HCT116 (cell line): ENCODE measurements at regions not wholly inside any gene's neighbourhood (a gene's known extent, or its start where the extent isn't known, plus 50 kb on each side); places are given as distances from the start of the nearest gene placed in this dataset.

ENCODE experiments used
- ATAC-seq: fragments of 200-7000 bp; cut with Tn5 transposase; 2 replicates; pipeline ENCODE4 v1.9.1; 2020; ENCODE audit warnings: mild to moderate bottlenecking, moderate library complexity
- BruUV-seq: library from RNA; stranded (reverse); fragments of 400-500 nt; replicated peaks from 2 replicates; lab custom pipeline; 2021; lab: Mats Ljungman, UMichigan
- CTCF ChIA-PET: fragments of 300-600 bp; sonication (Branson Sonifier 250); formaldehyde crosslinking; loops from one replicate; lab custom pipeline; 2021; ENCODE audit warnings: antibody characterized with exemption; lab: Charles Lee
- POLR2A ChIA-PET: fragments of 300-600, 350-600 bp; sonication (Branson Sonifier 250); formaldehyde crosslinking; loops from one replicate; lab custom pipeline; 2021; ENCODE audit warnings: antibody characterized with exemption; lab: Charles Lee
- RAD21 ChIA-PET, 2 experiments: fragments of 300-600 bp; sonication (Branson Sonifier 250); formaldehyde crosslinking; loops; one replicate each; lab custom pipeline; 2023; ENCODE audit warnings: low total read pairs in 2 of 2; ENCODE audit not compliant: uncharacterized antibody in 2 of 2, unreplicated experiment in 2 of 2, low non-redundant PET in 1 of 2; lab: Charles Lee
- DNase-seq: peaks from one replicate; pipeline ENCODE4 v3.0.0-alpha.2; 2010; ENCODE audit warnings: low read depth, low spot score
- H2AFZ ChIP-seq: fragments of 200-600 bp; shearing (Covaris generic), sonication (generic); 2 replicates; pipeline ENCODE4 v1.6.1; 2017; ENCODE audit warnings: low read depth, mixed run types, mixed read lengths, antibody characterized with exemption, low read length; ENCODE audit not compliant: poor library complexity, severe bottlenecking
- H3K27ac ChIP-seq: 2 replicates; pipeline ENCODE4 v1.5.1; 2012; ENCODE audit warnings: low read depth, low read length
- H3K27me3 ChIP-seq: fragments of 200-600 bp; sonication (generic); 2 replicates; pipeline ENCODE4 v1.6.1; 2016; ENCODE audit warnings: mixed run types, low read length, mixed read lengths; ENCODE audit not compliant: insufficient read depth
- H3K36me3 ChIP-seq, 2 experiments: fragments of 200-500 bp in 1 of 2; fragments of 200-600 bp in 1 of 2; sonication (Bioruptor generic) in 1 of 2; sonication (generic) in 1 of 2; 2 replicates each; pipeline versions ENCODE4 v1.5.1 to v1.6.1; 2014 to 2016; ENCODE audit warnings: low read length in 2 of 2, inconsistent platforms in 1 of 2, mixed read lengths in 1 of 2, mixed run types in 1 of 2; ENCODE audit not compliant: insufficient read depth in 2 of 2, control insufficient read depth in 1 of 2
- H3K4me1 ChIP-seq, 2 experiments: fragments of 200-600 bp in 1 of 2; sonication (generic) in 1 of 2; 2 replicates each; pipeline versions ENCODE4 v1.5.1 to v1.6.1; 2012 to 2017; ENCODE audit warnings: low read length in 2 of 2, inconsistent platforms in 1 of 2, mild to moderate bottlenecking in 1 of 2, mixed read lengths in 1 of 2, mixed run types in 1 of 2, moderate library complexity in 1 of 2; ENCODE audit not compliant: insufficient read depth in 2 of 2, control insufficient read depth in 1 of 2
- H3K4me2 ChIP-seq: fragments of 200-600 bp; sonication (generic); 2 replicates; pipeline ENCODE4 v1.6.1; 2017; ENCODE audit warnings: mixed run types, low read length, mixed read lengths
- H3K4me3 ChIP-seq, 2 experiments: fragments of 200-600 bp in 1 of 2; sonication (generic) in 1 of 2; replicated peaks in 1 of 2; 2 replicates each; pipeline ENCODE4 v1.5.1; 2011 to 2016; ENCODE audit warnings: low read length in 2 of 2, control low read depth in 1 of 2, low read depth in 1 of 2, mild to moderate bottlenecking in 1 of 2, mixed read lengths in 1 of 2, mixed run types in 1 of 2
- H3K79me2 ChIP-seq: fragments of 200-600 bp; sonication (generic); 2 replicates; pipeline ENCODE4 v1.6.1; 2017; ENCODE audit warnings: mild to moderate bottlenecking, mixed run types, low read length, moderate library complexity, mixed read lengths; ENCODE audit not compliant: insufficient read depth
- H3K9ac ChIP-seq: fragments of 200-600 bp; sonication (generic); 2 replicates; pipeline ENCODE4 v1.6.1; 2016; ENCODE audit warnings: low read length, mixed read lengths
- H3K9me2 ChIP-seq: fragments of 200-600 bp; sonication (generic), shearing (Covaris generic); 2 replicates; pipeline ENCODE4 v1.6.1; 2017; ENCODE audit warnings: mixed run types, mild to moderate bottlenecking, moderate library complexity; ENCODE audit not compliant: insufficient read depth
- H3K9me3 ChIP-seq, 2 experiments: fragments of 200-500 bp in 1 of 2; fragments of 200-600 bp in 1 of 2; sonication (Bioruptor generic) in 1 of 2; sonication (generic) in 1 of 2; 2 replicates each; pipeline ENCODE4 v1.6.1; 2014 to 2017; ENCODE audit warnings: low read length in 2 of 2, mixed read lengths in 2 of 2, inconsistent platforms in 1 of 2, low read depth in 1 of 2, mild to moderate bottlenecking in 1 of 2, mixed run types in 1 of 2, moderate library complexity in 1 of 2; ENCODE audit not compliant: control insufficient read depth in 1 of 2, insufficient read depth in 1 of 2
- H4K20me1 ChIP-seq: fragments of 200-600 bp; sonication (generic), shearing (Covaris generic); 2 replicates; pipeline ENCODE4 v1.6.1; 2017; ENCODE audit warnings: mixed run types, mild to moderate bottlenecking, moderate library complexity; ENCODE audit not compliant: insufficient read depth
- CBX3 ChIP-seq: IDR thresholded peaks from 2 replicates; pipeline ENCODE4 v1.6.1; 2012; ENCODE audit warnings: low read depth
- EGR1 ChIP-seq: IDR thresholded peaks from 2 replicates; pipeline ENCODE4 v1.6.1; 2012; ENCODE audit warnings: low read depth
- ELF1 ChIP-seq: IDR thresholded peaks from 2 replicates; pipeline ENCODE4 v1.6.1; 2012; ENCODE audit warnings: low read depth, borderline replicate concordance
- EZH2 ChIP-seq: fragments of 200-600 bp; sonication (generic); IDR thresholded peaks from 2 replicates; pipeline ENCODE4 v1.6.1; 2017; ENCODE audit warnings: antibody characterized with exemption, mixed run types
- EZH2phosphoT487 ChIP-seq: fragments of 200-600 bp; IDR thresholded peaks from 2 replicates; pipeline ENCODE4 v1.6.1; 2018; ENCODE audit warnings: antibody characterized with exemption, borderline replicate concordance
- FOSL1 ChIP-seq: IDR thresholded peaks from 2 replicates; pipeline ENCODE4 v1.6.1; 2012; ENCODE audit warnings: low read depth
- JUND ChIP-seq: IDR thresholded peaks from 2 replicates; pipeline ENCODE4 v1.6.1; 2012
- POLR2A ChIP-seq: IDR thresholded peaks from 2 replicates; pipeline ENCODE4 v1.7.0; 2011; ENCODE audit warnings: borderline replicate concordance; ENCODE audit not compliant: insufficient read depth, insufficient read length; ENCODE audit errors: extremely low read depth
- RAD21 ChIP-seq: IDR thresholded peaks from 2 replicates; pipeline ENCODE4 v1.6.1; 2012; ENCODE audit warnings: low read depth, mild to moderate bottlenecking
- SIN3A ChIP-seq: IDR thresholded peaks from 2 replicates; pipeline ENCODE4 v1.6.1; 2012; ENCODE audit warnings: low read depth
- SP1 ChIP-seq: IDR thresholded peaks from 2 replicates; pipeline ENCODE4 v1.6.1; 2012; ENCODE audit warnings: low read depth
- TCF7L2 ChIP-seq: IDR thresholded peaks from 2 replicates; pipeline ENCODE4 v1.7.0; 2011; ENCODE audit warnings: borderline replicate concordance, inconsistent platforms; ENCODE audit not compliant: insufficient read depth, insufficient read length; ENCODE audit errors: extremely low read depth
- YY1 ChIP-seq: IDR thresholded peaks from 2 replicates; pipeline ENCODE4 v1.6.1; 2011; ENCODE audit warnings: low read length, low read depth, moderate library complexity, mild to moderate bottlenecking; ENCODE audit not compliant: insufficient replicate concordance; ENCODE audit errors: extremely low read depth
- ZFX ChIP-seq: fragments of 450-650 bp; IDR thresholded peaks from 2 replicates; pipeline ENCODE4 v1.6.1; 2017
- ZNF274 ChIP-seq: fragments of 200-500 bp; sonication (Bioruptor generic); IDR thresholded peaks from 2 replicates; pipeline ENCODE4 v1.6.1; 2014; ENCODE audit warnings: mild to moderate bottlenecking, low read depth, low read length, inconsistent platforms
- intact Hi-C: fragments of 100-400 bp; cut with micrococcal nuclease; formaldehyde crosslinking; loops from 2 replicates; pipeline ENCODE4 v1.10.0; 2022
- TF ChIP-seq, protein P1 (sequence below), 3 experiments: fragments of 200-600 bp in 1 of 3; sonication (generic) in 1 of 3; IDR thresholded peaks in 2 of 3; conservative IDR thresholded peaks in 1 of 3; 2 replicates each; pipeline ENCODE4 v1.5.1; 2012 to 2017; ENCODE audit warnings: low read depth in 2 of 3, low read length in 2 of 3, antibody characterized with exemption in 1 of 3, borderline replicate concordance in 1 of 3, control low read depth in 1 of 3, mild to moderate bottlenecking in 1 of 3, mixed read lengths in 1 of 3, mixed run types in 1 of 3, moderate library complexity in 1 of 3; ENCODE audit not compliant: insufficient read depth in 1 of 3
- TF ChIP-seq, protein P2 (sequence below): IDR thresholded peaks from 2 replicates; pipeline ENCODE4 v1.6.1; 2012
- TF ChIP-seq, protein P3 (sequence below): IDR thresholded peaks from 2 replicates; pipeline ENCODE4 v1.6.1; 2012
- TF ChIP-seq, protein P4 (sequence below): IDR thresholded peaks from 2 replicates; pipeline ENCODE4 v1.6.1; 2012; ENCODE audit warnings: low read depth
- TF ChIP-seq, protein P5 (sequence below): IDR thresholded peaks from 2 replicates; pipeline ENCODE4 v1.6.1; 2011; ENCODE audit warnings: mild to moderate bottlenecking, low read length, moderate library complexity; ENCODE audit not compliant: insufficient replicate concordance; ENCODE audit errors: extremely low read depth

DNA sequence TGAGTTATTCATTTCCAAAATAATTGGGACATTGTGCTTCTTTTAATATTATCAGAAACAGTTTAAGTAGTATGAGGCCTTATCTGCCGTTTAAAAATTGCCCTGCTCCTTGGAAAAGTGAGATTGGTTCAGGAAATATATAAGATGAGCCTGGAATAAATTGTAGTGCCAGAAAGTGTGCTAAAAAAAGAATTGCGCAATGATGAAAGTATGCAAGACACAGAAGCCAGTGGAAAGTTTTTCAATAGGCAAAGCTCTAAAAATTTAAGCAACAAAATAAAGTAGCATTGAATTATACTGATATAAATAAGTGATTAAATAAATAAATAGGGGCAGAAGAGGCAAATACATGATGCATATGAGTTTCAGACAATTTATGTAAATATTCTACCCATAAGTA, 834.9 kb downstream of the BCL11B start:
- BruUV-seq = no TSS peak
- Histone ChIP-seq H3K36me3 (no peaks in the 10 kb centered on the region), H3K9me2 (no peaks in the 10 kb centered on the region), H4K20me1 (no peaks in the 10 kb centered on the region), H3K4me1 (no peaks in the 10 kb centered on the region), H3K4me2 (no peak overlapping the region), H3K79me2 (no peaks in the 10 kb centered on the region), H3K9me3 (no peaks in the 10 kb centered on the region), H3K9ac (no peak overlapping the region), H3K4me3 (no peak overlapping the region), H3K27ac (no peak overlapping the region), H3K27me3 (no peaks in the 10 kb centered on the region), H2AFZ (no peak overlapping the region)
- ChIA-PET RAD21 (no interaction called here), CTCF (no interaction called here), POLR2A (no interaction called here)
- no peak for ATAC-seq
- TF ChIP-seq, protein P1, sequence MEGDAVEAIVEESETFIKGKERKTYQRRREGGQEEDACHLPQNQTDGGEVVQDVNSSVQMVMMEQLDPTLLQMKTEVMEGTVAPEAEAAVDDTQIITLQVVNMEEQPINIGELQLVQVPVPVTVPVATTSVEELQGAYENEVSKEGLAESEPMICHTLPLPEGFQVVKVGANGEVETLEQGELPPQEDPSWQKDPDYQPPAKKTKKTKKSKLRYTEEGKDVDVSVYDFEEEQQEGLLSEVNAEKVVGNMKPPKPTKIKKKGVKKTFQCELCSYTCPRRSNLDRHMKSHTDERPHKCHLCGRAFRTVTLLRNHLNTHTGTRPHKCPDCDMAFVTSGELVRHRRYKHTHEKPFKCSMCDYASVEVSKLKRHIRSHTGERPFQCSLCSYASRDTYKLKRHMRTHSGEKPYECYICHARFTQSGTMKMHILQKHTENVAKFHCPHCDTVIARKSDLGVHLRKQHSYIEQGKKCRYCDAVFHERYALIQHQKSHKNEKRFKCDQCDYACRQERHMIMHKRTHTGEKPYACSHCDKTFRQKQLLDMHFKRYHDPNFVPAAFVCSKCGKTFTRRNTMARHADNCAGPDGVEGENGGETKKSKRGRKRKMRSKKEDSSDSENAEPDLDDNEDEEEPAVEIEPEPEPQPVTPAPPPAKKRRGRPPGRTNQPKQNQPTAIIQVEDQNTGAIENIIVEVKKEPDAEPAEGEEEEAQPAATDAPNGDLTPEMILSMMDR (IDR thresholded peaks at IDR 0.05 in 2 of 3, conservative IDR thresholded peaks at IDR 0.05 in 1 of 3; ENCODE audit: borderline replicate concordance in 1 of 3, insufficient read depth in 1 of 3, low read depth in 2 of 3, low read length in 2 of 3) = no peak
- TF ChIP-seq, protein P2, sequence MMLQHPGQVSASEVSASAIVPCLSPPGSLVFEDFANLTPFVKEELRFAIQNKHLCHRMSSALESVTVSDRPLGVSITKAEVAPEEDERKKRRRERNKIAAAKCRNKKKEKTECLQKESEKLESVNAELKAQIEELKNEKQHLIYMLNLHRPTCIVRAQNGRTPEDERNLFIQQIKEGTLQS = no peak
- no peak for TF ChIP-seq SIN3A
- TF ChIP-seq, protein P3, sequence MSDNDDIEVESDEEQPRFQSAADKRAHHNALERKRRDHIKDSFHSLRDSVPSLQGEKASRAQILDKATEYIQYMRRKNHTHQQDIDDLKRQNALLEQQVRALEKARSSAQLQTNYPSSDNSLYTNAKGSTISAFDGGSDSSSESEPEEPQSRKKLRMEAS = no peak
- no peak for TF ChIP-seq RAD21
- TF ChIP-seq SP1 = no peak
- TF ChIP-seq, protein P4, sequence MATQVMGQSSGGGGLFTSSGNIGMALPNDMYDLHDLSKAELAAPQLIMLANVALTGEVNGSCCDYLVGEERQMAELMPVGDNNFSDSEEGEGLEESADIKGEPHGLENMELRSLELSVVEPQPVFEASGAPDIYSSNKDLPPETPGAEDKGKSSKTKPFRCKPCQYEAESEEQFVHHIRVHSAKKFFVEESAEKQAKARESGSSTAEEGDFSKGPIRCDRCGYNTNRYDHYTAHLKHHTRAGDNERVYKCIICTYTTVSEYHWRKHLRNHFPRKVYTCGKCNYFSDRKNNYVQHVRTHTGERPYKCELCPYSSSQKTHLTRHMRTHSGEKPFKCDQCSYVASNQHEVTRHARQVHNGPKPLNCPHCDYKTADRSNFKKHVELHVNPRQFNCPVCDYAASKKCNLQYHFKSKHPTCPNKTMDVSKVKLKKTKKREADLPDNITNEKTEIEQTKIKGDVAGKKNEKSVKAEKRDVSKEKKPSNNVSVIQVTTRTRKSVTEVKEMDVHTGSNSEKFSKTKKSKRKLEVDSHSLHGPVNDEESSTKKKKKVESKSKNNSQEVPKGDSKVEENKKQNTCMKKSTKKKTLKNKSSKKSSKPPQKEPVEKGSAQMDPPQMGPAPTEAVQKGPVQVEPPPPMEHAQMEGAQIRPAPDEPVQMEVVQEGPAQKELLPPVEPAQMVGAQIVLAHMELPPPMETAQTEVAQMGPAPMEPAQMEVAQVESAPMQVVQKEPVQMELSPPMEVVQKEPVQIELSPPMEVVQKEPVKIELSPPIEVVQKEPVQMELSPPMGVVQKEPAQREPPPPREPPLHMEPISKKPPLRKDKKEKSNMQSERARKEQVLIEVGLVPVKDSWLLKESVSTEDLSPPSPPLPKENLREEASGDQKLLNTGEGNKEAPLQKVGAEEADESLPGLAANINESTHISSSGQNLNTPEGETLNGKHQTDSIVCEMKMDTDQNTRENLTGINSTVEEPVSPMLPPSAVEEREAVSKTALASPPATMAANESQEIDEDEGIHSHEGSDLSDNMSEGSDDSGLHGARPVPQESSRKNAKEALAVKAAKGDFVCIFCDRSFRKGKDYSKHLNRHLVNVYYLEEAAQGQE = no peak
- no peak for TF ChIP-seq FOSL1
- no peak for TF ChIP-seq YY1
- no peak for TF ChIP-seq POLR2A
- no peak for TF ChIP-seq EZH2phosphoT487
- TF ChIP-seq TCF7L2 = no peak
- TF ChIP-seq EZH2 = no peak
- no peak for TF ChIP-seq EGR1
- no peak for TF ChIP-seq ELF1
- TF ChIP-seq ZNF274 = no peak
- TF ChIP-seq JUND = no peak
- no peak for TF ChIP-seq CBX3
- TF ChIP-seq, protein P5, sequence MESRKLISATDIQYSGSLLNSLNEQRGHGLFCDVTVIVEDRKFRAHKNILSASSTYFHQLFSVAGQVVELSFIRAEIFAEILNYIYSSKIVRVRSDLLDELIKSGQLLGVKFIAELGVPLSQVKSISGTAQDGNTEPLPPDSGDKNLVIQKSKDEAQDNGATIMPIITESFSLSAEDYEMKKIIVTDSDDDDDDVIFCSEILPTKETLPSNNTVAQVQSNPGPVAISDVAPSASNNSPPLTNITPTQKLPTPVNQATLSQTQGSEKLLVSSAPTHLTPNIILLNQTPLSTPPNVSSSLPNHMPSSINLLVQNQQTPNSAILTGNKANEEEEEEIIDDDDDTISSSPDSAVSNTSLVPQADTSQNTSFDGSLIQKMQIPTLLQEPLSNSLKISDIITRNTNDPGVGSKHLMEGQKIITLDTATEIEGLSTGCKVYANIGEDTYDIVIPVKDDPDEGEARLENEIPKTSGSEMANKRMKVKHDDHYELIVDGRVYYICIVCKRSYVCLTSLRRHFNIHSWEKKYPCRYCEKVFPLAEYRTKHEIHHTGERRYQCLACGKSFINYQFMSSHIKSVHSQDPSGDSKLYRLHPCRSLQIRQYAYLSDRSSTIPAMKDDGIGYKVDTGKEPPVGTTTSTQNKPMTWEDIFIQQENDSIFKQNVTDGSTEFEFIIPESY = no peak
- no peak for TF ChIP-seq ZFX
- no peak for DNase-seq
- intact Hi-C loops = no loop called here
